ENCODE measurements at regions not wholly inside any gene's neighbourhood (a gene's known extent, or its start where the extent isn't known, plus 50 kb on each side); places are given as distances from the start of the nearest gene placed in this dataset.

DNA sequence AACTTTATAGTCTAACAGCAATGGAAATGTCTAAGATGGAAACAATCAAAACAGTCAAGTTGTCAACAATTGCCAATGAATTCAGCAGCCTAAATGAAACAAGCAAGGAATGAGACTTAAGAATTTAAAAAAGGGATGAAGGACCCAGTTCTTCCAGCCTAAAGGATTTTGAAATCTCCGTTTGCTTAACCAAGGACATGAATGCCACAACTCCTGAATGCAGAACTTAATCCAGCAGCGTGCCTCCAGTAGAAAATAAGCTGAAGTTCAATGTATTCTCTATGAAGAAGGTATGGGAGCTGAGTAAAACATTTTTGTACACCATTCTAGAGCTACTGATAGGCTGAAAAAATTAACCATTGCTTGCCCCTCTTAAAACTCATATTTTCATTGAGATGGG lies 411.3 kb downstream of the ARHGEF28 start:
- ATAC-seq (ENCODE audit: poor library complexity) (no peak), DNase-seq (no peak)
- intact Hi-C loops (cut with DNase I): loop anchor here (5.0 kb wide), 1 partner anchor 610 kb away; no protein-coding TSS in a partner anchor

DNA sequence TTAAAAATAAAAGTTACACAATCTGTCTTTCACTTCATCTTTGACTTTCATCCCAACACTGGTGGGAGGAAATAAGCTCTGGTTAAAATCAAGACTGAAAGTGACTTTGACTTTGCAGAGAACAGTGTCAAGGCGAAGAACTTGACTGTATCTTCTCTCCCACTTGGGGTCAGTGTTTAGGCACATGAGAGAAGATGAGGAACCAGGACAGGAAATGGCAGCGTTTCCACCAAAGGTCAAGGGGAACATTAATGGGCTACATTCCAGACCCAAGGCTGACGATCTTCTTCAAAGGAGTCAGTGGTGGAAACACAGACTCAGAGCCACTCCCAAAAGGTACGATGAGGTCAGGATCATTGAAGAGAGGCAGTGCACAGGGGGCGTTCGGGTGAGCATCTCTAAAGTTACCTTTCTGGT lies 409.5 kb downstream of the ARHGEF28 start:
- no peak for DNase-seq
- peak; percentile 80 for ATAC-seq (ENCODE audit: poor library complexity)
- intact Hi-C loops (cut with DNase I): loop anchor here (5.0 kb wide), 1 partner anchor 612 kb away; no protein-coding TSS in a partner anchor

DNA sequence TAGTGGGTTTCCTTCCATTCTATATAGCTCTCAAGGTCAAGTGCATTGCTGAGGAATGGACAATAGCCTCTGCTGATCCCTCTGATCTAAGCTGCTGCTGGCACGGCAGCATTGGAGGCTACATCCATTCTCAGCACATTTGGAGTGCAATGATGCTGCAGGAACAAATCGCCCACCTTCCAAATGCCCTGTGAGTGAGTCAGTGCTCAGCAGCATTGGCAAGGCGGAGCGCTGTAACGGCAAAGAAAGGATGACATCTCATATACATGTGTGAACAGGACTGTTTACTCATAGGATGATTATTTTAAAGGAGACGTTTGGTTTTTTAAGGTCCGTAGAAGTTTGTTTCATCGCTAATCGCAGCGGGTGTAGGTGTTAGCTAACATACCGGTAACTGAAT lies 408.7 kb downstream of the ARHGEF28 start:
- intact Hi-C loops (cut with DNase I): loop anchor here (5.0 kb wide), 1 partner anchor 613 kb away; no protein-coding TSS in a partner anchor
- DNase-seq (no peak), ATAC-seq (ENCODE audit: poor library complexity) (no peak)

DNA sequence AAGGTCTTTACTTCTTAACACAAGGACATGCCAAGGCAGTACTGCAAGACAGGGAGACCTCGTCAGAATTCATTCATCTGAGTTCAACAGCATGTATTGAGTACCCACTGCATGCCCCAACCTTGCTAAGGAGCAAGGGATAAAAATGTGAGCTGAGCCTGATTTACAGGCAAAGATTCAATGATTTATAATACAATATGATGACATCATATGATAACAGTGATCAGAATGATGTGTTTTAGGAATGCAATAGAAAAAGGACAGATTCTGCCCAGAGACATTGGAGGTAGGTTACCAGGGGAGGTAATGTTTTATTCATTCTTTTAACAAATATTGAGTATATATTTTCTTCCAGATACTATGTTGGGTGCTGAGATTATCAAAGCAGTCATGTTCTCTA lies 406.6 kb downstream of the ARHGEF28 start:
- no peak for DNase-seq
- intact Hi-C loops (cut with DNase I): no loop called here
- no peak for ATAC-seq (ENCODE audit: poor library complexity)

DNA sequence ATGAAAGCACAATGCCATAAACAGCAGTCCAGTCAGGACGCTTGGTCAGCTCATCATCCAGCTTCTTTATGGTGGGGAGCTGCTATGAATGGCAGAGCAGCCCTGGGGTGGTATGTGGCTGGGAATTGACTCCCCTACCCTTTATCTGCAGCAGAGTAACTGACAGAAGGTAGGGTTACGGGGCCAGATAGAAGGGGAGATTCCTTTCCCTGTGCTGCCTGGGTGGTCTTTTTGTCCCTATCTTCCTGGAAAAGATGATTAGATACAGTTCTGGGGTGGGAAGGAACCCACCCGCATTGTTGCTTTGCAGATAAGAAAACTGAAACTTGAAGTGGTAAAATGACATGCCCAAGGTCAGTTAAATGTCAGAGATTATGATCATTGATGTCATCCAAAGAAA lies 405.5 kb downstream of the ARHGEF28 start:
- DNase-seq (no peak), ATAC-seq (ENCODE audit: poor library complexity) (no peak)
- intact Hi-C loops (cut with DNase I): no loop called here

DNA sequence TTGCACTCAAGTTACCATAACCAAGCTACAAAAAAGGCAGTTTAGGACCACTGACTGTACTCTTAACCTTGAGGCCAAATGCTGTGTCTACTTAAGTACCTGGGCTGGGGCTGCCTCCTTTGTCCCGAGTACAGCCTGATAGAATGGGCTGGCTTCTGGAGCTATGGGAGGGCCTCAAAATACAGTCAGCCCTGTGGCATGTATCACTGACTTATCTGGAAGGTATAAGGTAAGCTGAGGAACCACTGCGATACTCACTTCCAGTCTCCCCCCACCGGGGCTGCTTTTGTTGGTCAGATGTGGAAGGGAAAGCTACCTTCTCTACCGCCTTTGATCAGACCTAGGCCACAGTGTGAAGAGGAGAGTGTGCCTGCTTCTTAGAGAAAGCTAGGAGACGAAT lies 404.8 kb downstream of the ARHGEF28 start:
- ATAC-seq (ENCODE audit: poor library complexity) (no peak), DNase-seq (no peak)
- intact Hi-C loops (cut with DNase I): no loop called here

DNA sequence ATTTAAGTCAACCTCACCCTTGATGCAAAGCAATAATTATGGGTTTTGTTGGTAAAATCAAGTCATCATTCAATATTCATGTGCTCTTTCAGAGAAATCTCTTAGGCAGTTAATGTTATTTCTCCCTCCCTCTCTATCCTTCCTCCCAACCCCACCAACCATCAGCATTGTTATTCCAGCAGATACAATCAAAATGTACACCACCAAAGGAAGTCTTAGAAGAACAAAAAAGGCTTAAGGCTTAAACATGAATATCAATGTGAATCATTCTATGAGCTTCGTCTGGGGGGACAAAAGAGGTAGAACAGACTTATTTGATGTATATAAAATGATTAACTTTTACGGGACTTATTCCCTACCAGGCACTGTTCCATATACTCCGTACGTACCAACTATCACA lies 404.4 kb downstream of the ARHGEF28 start:
- intact Hi-C loops (cut with DNase I): no loop called here
- ATAC-seq (ENCODE audit: poor library complexity) (no peak), DNase-seq (no peak)

DNA sequence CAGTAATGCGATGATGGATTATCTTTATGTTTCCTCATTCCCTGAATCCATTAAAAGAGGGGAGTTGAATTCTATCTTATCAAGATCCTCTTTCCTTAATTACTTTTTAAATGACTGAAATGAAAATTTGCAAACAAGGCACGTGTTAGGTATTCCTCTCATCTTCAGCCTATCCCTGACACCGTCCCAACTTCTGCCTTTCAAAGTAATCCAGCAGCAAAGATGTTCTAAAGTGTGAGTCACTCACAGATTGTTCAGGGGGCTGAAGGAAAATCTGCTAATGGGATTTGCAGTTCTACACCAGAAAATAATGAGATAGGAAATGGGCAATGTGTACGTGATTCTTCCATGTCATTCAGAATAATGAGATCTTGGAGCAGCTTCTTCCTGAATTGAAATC lies 403.0 kb downstream of the ARHGEF28 start:
- ATAC-seq (ENCODE audit: poor library complexity) (no peak), DNase-seq (no peak)
- intact Hi-C loops (cut with DNase I): no loop called here

DNA sequence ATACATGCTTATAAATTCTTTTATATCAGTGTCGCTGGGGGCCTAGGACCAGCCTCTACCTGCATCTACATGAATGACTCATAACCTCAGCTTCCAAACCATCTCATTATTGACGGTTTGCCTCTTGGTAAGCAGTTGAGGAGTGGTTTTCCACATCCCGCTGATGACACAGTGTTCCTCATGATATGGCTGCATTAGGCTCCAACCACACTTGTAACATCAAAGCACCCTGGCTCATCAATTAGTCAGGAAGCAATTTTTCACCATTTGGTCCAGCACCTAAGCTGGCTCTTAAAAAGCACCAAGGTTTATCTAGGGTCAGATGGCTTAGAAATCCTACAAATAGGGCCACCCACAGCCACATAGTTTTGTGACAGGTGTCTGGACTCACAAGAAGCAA lies 402.4 kb downstream of the ARHGEF28 start:
- intact Hi-C loops (cut with DNase I): no loop called here
- no peak for ATAC-seq (ENCODE audit: poor library complexity)
- DNase-seq: no peak

DNA sequence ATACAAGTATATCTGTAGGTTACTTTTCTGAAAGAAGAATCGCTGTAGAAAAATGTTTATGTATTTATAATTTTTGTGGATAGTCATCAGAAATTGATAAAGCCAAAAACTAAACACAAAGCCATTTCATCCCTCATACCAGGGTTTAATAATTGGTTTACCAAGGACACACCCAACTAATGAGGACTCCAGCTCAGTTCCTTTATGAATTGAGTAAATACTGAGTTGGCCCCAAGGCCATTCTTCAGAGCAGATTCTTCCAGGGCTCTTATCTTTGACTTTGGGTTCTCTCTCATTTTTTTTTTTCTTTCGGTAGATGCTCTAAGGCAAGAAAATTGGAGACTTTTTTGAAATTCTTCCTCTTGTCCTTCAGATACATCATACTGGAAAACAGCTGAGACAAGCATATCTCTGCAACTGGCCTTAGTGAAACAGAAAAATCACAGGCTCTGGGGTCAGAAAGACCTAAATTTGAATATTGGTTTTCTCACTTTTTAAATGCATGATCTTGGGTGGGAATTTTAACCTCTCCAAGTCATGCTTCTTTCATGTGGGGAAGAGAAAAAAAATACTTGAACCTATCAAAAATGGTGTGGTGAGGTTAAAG lies 401.8 kb downstream of the ARHGEF28 start:
- intact Hi-C loops (cut with DNase I): no loop called here
- ATAC-seq (ENCODE audit: poor library complexity) (no peak), DNase-seq (no peak)

DNA sequence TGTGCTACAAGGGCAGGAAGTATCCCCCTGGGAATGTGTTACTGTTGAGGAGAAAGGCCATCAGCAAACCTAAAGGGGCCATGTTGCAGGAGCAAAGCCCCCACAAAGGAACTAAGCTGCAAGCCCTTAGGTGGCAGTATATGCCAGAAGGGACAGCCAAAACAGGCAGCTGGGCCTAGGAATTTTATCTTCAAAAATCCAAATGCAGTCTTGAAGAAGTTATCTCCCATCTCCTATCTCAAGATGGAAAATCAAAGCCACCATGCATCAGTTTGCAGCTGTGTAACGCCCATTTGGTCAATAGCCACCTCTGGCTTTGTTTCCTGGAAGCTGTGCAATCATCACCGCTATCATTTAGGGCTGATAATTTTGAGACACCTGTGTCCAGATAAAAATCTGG lies 400.3 kb downstream of the ARHGEF28 start:
- DNase-seq (no peak), ATAC-seq (ENCODE audit: poor library complexity) (no peak)
- intact Hi-C loops (cut with DNase I): no loop called here

DNA sequence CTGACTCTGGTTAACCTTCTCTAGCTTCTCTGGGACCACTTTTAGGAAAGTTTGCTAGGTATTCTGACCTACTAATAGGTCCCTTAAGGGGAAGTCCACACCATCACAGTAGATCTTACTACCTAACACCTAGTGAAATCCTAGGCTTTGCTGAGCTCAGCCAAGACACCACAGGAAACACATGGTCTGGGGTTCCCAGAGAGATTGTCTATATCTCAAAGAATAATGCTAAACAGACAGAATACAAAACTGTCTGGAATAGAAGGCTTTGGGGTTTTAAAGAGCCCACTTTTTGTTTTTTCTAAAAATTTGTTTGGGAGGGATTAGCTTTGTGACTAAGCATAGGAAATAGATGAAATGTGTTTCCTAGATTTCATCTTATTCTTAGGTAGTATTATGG lies 395.1 kb downstream of the ARHGEF28 start:
- ATAC-seq (ENCODE audit: poor library complexity): no peak
- intact Hi-C loops (cut with DNase I): no loop called here
- DNase-seq: no peak

DNA sequence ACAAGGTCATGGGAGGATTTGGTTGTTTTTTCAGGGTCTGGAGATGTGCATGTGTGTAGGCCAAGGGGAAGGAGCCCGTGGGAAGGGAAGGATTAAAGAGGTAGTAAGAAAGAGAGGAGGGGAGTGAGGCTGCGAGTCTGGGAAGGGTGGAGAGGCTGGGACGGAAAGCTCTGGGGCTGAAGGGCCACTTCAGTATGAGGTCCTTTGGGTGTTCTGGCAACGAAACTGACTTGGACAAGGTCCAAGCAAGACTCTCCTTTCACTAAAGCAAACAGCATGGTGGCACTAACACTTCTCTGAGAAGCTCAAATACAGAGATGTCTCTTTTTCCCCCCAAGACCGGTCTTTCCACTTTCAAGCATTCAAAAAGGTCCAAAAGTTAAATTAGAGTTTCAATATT lies 394.5 kb downstream of the ARHGEF28 start:
- ATAC-seq (ENCODE audit: poor library complexity): peak; percentile 31
- intact Hi-C loops (cut with DNase I): no loop called here
- no peak for DNase-seq

DNA sequence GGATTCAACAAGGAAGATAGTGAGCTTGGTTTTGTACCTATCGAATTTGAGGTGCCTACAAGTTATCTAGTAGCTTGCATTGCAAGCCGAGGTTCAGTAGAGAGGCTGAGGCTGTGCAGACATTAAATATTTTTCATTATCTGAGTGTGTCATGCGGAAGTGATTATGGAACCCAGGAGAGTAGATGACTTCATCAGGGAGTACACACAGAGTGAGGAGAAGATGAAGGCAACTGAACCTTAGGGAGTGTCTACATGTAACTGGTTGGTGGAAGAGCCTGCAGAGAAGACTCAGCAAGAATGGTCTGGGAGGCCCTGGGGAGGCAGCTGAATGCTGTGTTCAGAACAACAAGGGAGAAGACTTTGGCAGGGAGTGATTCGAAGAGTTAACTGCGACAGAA lies 393.9 kb downstream of the ARHGEF28 start:
- ATAC-seq (ENCODE audit: poor library complexity) (peak; percentile 63), DNase-seq (no peak)
- intact Hi-C loops (cut with DNase I): no loop called here

DNA sequence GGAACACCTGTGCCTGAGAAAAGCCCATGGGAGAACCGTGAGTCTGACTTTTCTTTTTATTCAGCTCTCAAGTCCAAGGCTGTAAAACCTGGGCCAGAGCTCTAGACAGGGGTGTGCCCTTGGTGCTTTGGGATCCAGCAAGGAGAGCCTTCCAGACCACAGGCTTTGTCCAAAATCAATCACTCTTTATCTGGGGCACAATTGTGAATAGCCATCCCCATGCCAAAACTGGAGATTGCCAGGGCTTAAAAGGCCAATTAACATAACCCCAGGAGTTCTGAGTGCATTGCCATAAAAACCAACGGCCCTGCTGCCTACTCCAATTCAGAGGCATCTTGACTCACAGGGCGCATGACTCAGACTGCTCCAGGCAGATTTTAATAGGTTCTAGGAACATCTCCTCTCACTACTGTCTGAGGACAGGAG lies 391.8 kb downstream of the ARHGEF28 start:
- no peak for DNase-seq
- ATAC-seq (ENCODE audit: poor library complexity): peak; percentile 39
- intact Hi-C loops (cut with DNase I): no loop called here

DNA sequence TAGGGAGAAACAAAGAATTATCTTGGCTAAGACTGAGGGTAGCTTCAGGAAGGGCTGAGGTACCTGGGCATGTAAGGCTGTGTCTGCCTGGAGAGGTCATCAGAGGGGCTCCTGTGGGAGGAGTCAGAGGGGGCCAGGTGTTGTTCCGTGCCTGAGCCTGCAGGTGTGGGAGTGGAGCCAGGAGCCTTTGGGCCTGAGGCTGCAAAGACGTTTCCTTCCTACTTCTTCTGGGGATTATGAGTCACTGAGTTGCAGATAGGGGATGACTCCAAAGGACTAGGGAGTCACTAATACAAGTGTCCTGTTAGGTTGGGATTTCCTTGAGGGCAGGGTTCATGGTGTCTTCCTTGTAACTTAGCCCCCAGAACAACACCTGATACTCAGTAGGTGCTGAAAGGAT lies 391.1 kb downstream of the ARHGEF28 start:
- DNase-seq: no peak
- no peak for ATAC-seq (ENCODE audit: poor library complexity)
- intact Hi-C loops (cut with DNase I): no loop called here

DNA sequence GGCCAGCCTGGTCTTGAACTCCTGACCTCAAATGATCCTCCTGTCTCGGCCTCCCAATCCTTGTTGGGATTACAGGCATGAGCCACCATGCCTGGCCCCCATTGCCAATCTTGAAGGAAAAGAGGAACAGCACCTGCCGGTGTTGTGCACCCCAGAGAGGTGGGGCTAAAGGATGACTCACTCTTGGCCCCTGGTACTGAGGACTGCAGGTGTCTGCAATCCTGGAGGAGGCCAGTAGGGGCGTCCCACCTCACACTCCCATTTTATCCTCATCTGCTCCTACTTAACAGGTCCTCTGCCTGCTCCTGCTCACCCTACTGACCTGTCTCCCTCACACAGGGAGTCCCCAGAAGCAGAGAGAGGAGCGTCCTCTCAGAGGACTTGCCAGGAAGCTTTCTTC lies 390.4 kb downstream of the ARHGEF28 start:
- DNase-seq (no peak), ATAC-seq (ENCODE audit: poor library complexity) (no peak)
- intact Hi-C loops (cut with DNase I): no loop called here

DNA sequence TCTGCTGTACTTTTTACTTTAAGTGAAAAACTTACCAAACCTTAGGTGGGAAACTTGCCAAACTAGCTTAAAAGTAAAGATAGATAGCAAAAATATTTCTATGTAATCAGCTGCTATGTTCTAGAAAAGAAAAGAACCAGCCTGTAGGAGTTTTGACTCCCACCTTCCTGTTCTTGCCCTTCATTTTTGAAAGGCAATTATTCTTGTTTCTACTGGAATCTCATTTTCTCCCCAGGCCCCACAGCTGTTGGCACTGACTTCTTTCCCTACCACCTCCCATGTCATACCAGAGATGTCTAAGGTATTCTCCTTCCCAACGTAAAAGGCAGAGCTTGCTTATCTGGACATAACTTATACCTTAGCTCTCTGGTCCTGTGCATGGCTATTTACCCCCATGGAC lies 389.7 kb downstream of the ARHGEF28 start:
- ATAC-seq (ENCODE audit: poor library complexity) (no peak), DNase-seq (no peak)
- intact Hi-C loops (cut with DNase I): no loop called here

DNA sequence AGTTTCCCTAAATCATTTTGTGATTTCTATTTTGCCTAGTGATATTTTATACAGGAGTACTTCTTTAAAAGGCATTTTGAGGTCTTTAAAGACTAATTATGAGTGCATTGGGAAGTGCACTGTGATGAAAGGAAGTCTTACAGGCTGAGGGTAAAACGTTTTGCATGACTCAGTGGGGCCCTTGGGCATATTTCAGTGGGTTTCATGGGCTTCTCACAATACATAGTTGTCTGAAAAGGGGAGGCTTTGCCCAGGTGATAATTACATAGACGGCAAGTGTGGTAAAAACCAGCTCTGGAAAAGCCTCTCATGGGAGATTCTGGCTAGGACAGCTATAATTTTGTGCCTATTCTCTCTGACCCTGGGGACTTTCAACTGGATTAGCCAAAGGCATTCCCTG lies 387.2 kb downstream of the ARHGEF28 start:
- no peak for ATAC-seq (ENCODE audit: poor library complexity)
- intact Hi-C loops (cut with DNase I): no loop called here

DNA sequence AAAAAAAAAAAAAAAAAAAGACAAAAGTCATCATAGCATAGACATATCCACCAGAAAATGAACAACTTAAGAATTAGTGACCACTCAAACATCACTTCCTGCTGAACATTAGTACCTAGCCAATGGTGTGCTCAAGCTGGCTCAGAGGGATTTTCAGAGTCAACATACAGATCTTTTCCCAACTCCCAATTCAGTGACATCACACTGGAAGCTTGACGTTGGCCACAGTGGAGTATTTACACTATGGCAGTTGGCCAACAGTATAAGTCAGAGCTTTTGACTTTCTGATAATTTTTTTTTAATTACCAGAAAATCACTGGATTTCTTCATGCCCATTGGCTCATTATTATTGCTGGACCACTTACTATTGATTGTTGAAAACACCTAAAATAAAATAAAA lies 383.5 kb downstream of the ARHGEF28 start:
- ATAC-seq (ENCODE audit: poor library complexity): no peak

More for the DNA sequence above, 387.2 kb downstream of the ARHGEF28 start:
- no peak for DNase-seq

DNA sequence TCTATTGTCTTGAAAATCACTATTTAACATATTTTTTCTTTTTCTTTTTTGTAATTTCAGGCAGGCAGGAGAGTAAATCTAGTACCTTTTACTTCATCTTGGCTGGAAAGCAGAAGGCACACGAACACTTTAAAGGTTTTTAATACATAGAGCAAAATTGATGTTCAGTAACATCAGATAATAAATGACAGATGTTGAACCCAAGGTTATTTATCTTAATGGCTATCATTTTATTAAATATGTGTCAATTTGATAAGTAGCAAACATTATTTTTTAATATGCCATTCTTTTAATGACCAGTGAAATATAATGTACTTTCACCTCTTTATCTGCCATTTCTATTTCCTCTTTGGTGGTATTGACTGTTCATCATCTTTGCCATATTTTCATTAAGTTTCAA lies 381.2 kb downstream of the ARHGEF28 start:
- ATAC-seq (ENCODE audit: poor library complexity): no peak
- no peak for DNase-seq
- intact Hi-C loops (cut with DNase I): no loop called here

More for the DNA sequence above, 383.5 kb downstream of the ARHGEF28 start:
- no peak for DNase-seq
- intact Hi-C loops (cut with DNase I): no loop called here
